ENCODE measurements at regions not wholly inside any gene's neighbourhood (a gene's known extent, or its start where the extent isn't known, plus 50 kb on each side); places are given as distances from the start of the nearest gene placed in this dataset.

GRCh38 chr20:16946097-16946496 is 197.9 kb downstream of the OTOR start:
- no peak for DNase-seq (ENCODE audit: low spot score)
- in situ Hi-C loops (cut with MboI; ENCODE audit: low pct_unique_long_range_greater_than_20kb, low sequenced_read_pairs, unreplicated experiment), result no loop called here
- TF ChIP-seq CTCF (IDR thresholded peaks at IDR 0.05; ENCODE audit: extremely low read depth, insufficient read depth, missing control alignments), result no peak

- no peak for TF ChIP-seq CTCF (IDR thresholded peaks at IDR 0.05; ENCODE audit: extremely low read depth, insufficient read depth, missing control alignments)
- in situ Hi-C loops (cut with MboI; ENCODE audit: low pct_unique_long_range_greater_than_20kb, low sequenced_read_pairs, unreplicated experiment), result no loop called here
- no peak for DNase-seq (ENCODE audit: low spot score)
Measured at GRCh38 chr20:16947479-16947878, 199.3 kb downstream of the OTOR start.

GRCh38 chr20:16951876-16952275 is 203.7 kb downstream of the OTOR start:
- TF ChIP-seq CTCF (IDR thresholded peaks at IDR 0.05; ENCODE audit: extremely low read depth, insufficient read depth, missing control alignments), result no peak
- in situ Hi-C loops (cut with MboI; ENCODE audit: low pct_unique_long_range_greater_than_20kb, low sequenced_read_pairs, unreplicated experiment), result no loop called here
- DNase-seq (ENCODE audit: low spot score), result no peak

GRCh38 chr20:16952965-16953364 is 204.8 kb downstream of the OTOR start:
- in situ Hi-C loops (cut with MboI; ENCODE audit: low pct_unique_long_range_greater_than_20kb, low sequenced_read_pairs, unreplicated experiment), result no loop called here
- no peak for DNase-seq (ENCODE audit: low spot score)
- no peak for TF ChIP-seq CTCF (IDR thresholded peaks at IDR 0.05; ENCODE audit: extremely low read depth, insufficient read depth, missing control alignments)

GRCh38 chr20:16953858-16954257 is 205.7 kb downstream of the OTOR start:
- DNase-seq (ENCODE audit: low spot score), result no peak
- in situ Hi-C loops (cut with MboI; ENCODE audit: low pct_unique_long_range_greater_than_20kb, low sequenced_read_pairs, unreplicated experiment), result no loop called here
- TF ChIP-seq CTCF (IDR thresholded peaks at IDR 0.05; ENCODE audit: extremely low read depth, insufficient read depth, missing control alignments), result no peak

GRCh38 chr20:16955462-16955861 is 207.3 kb downstream of the OTOR start:
- in situ Hi-C loops (cut with MboI; ENCODE audit: low pct_unique_long_range_greater_than_20kb, low sequenced_read_pairs, unreplicated experiment), result no loop called here
- TF ChIP-seq CTCF (IDR thresholded peaks at IDR 0.05; ENCODE audit: extremely low read depth, insufficient read depth, missing control alignments), result no peak
- no peak for DNase-seq (ENCODE audit: low spot score)

GRCh38 chr20:16955971-16956370 is 207.8 kb downstream of the OTOR start:
- DNase-seq (ENCODE audit: low spot score), result no peak
- in situ Hi-C loops (cut with MboI; ENCODE audit: low pct_unique_long_range_greater_than_20kb, low sequenced_read_pairs, unreplicated experiment), result no loop called here
- TF ChIP-seq CTCF (IDR thresholded peaks at IDR 0.05; ENCODE audit: extremely low read depth, insufficient read depth, missing control alignments), result no peak

Data from GM13977 (cell line).